GM21529 (cell line): ENCODE measurements at regions not wholly inside any gene's neighbourhood (a gene's known extent, or its start where the extent isn't known, plus 50 kb on each side); places are given as distances from the start of the nearest gene placed in this dataset.

ENCODE experiments used
- ATAC-seq: cut with Tn5 transposase; IDR thresholded peaks from one replicate; pipeline ENCODE4 v1.9.1; 2021; ENCODE audit not compliant: unreplicated experiment

DNA sequence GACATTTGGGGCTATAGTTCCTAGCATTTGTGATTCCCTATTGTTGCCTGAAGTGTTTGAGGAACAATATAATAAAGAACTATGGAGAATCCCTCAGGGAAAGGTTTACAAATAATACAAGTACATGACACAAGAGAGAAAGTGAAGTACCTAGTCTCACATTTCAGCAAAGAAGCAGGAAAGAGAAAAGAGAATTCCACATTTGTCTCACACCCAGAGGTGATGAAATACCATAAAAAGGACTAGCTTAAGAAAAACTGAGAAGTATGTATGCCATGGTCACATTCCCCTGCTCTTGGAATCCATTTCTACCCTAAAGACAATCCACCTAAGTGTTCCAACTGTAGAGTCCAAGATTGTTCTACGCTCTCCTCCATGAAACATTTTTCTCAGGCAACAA, 79.0 kb upstream of the TARS1 start:
- no peak for ATAC-seq

DNA sequence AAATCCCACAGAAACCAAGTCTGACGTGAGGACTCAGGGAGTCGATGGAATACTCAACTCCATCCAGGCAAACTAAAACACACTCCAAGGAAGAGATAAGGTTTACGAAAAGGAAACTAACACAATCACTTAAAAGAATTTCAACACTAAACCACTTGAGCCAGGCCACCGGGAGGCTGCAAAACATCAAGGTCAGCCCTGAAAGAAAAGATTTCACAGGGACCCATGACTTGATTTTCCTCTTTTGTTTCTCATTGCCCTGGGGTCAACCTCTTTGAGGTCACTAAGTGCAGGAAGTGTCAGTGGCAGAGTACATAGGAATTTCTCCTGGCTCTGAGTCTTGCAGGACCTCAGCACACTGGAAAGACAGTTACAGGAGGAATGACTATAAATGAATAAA, 77.8 kb upstream of the TARS1 start:
- no peak for ATAC-seq

DNA sequence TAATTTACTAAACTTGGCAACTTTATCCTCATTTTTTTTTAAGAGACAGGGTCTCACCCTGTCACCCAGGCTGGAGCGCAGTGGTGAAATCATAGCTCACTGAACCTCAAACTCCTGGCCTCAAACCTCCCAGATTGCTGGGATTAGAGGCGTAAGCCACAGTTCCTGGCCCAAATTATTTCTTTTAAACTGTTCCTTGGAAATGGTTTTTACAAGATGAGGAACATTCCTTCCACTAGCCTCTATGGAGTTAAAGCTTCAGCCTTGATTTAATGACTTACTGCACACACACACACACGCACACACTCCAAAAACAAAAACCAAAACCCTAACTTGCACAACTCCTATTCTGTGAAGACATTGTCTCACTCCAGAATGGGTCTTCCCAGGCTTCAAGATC, 77.2 kb upstream of the TARS1 start:
- ATAC-seq = no peak

DNA sequence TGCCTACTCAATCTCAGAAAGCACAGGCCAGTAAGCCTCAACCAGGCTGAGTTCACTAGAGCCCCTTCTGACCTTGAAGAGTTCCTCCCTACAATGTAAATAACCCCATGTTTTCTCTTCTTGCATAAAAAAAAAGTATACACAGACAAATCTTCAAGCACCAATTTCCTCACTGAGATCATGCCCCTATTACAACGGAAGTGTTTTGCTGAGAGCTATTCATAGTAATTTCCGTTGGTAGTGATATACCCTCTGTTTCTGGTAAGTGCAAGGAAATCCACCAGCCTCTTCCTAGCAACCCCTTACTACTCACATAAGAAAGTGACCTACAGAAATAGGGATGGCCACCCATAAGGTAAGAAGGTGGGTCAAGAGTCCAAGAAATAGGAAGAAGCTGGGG, 76.4 kb upstream of the TARS1 start:
- ATAC-seq = no peak

DNA sequence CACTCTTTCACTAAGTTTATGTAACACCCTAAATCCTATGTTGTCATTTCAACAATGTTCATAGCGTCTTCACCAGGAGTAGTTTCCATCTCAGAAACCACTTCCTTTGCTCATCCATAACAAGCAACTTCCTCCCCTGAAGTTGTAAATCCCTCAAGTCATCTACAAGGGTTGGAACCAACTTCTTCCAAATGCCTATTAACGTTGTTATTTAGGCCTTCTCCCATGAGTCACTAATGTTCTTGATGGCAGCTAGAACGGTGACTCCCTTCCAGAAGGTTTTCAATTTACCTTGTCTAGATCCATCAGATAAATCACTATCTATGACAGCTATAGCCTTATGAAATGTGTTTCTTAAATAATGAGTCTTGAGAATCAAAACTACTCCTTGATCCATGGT, 73.3 kb upstream of the TARS1 start:
- no peak for ATAC-seq

DNA sequence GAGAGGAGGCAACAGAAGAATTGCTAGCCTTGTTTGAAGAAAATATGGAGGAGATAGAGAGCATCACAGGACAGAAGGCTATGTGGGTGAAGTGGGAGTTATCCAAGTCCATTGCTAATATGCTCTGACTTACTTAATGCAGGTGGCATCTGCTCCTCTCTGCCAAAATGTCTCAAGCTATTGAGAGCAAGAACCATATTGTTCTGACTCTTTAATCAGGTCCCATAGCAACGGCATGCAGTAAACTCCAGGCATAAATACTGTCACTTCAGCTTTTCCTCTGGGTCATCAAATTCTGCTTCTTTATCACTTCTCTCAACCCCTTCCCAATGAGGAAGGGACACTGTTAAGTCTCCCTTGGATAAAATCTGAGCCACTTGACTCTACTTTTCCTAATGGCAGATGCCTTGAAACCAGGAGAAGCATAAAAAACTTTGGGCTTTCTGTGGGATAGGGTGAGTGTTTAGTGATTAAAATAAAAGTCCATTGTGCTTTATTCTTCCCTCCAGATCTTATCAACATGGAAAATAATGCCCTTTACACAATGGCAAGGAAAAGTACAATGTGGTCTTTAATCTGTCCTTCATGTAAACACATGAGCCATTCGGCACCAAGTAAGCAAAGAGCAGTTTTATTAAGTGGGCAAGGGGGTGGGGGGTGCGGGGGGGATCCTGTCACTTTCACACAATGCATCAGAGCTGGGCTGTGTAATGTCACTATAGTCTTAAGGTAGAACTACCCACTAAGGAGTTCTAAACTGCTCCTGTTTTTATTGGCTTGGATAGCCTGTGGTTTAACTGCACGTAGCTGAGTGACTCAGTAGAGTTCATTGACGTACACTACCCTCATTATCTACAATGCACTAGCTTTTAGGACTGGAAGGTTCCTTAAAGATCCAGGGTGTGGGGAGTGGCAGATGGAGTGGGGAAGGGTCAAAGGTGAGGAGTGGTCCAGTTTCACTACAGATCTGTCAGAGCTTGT, 71.0 kb upstream of the TARS1 start:
- no peak for ATAC-seq

DNA sequence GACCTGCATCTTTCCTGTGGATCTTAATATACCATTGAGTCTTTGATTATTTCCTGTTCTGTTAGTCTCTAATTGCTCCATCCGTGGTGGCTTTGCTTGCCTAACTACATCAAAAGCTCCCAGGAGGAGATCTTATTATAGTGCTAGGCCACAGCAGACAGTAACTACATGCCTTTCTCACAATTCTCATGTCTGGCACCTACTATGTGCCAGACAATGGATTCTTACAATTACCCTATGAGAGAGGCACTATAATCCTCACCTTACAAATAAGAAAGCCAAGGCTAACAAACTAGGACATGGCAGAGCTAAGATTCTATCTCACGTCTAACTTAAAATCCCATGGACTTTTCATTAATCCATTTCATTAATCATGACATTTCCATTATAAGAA, 70.3 kb upstream of the TARS1 start:
- no peak for ATAC-seq

DNA sequence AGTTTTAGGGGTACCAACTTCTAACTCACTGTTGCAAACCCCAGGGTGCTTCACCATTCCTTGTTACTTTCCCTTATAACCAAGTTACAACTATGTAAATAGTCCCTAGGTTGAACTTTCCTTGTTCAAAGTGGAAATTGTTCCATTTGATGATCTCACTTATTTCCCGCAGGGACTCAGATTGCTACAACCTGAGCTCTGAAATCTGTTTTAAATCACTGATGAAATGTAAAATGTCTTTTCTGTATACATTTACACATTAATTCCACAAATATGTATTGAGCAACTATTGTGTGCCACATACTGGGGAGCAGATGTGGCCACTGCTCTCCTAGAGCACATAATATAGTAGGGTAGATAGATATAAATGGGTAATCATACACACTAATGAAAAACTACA, 69.1 kb upstream of the TARS1 start:
- ATAC-seq = no peak

DNA sequence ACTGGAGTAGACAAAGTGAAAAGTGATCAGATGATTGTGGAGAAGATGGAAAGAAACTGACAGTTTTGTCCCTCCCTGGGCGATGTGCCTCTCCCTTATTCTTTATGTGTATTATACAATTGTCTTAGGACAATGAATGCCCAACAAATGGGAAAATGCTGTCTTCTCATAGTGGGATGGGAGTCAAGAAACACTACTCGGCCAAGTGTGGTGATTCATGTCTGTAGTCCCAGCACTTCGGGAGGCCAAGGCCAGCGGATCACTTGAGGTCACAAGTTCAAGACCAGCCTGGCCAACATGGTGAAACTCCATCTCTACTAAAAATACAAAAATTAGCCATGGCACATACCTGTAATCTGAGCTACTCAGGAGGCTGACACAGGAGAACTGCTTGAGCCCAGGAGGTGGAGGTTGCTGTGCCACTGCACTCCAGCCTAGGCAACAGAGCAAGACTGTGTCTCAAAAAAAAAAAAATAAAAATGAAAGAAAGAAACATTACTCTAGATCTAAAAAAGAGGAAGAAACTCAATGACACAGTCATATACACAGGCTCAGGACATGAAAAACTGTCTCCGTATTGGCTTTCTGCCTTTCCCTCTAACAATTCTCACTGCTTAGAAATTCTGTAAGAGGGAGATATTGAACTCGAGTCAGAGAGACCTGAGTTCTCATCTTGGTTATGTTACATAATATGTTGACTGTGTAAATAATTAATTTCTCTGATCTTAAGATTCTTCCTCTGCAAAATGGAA, 67.9 kb upstream of the TARS1 start:
- ATAC-seq = no peak

DNA sequence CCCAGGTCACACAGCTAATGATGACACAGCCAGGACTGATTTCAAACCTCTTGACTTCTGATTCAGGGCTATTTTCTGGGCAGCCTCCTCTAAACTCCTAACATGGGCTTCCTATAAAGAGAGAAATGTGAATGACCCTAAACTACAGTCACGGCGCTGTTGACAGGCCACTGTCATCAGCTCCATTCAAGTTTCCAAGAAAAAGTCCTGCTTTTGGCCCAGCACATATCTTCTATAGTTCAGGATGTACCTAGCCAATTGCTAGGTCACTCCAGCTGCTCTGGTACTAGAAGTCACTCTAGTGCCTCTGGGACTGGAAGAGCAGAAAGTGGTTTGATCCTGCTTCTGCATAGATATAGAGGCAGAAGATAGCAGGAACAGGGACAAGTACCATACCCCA, 64.9 kb upstream of the TARS1 start:
- no peak for ATAC-seq

DNA sequence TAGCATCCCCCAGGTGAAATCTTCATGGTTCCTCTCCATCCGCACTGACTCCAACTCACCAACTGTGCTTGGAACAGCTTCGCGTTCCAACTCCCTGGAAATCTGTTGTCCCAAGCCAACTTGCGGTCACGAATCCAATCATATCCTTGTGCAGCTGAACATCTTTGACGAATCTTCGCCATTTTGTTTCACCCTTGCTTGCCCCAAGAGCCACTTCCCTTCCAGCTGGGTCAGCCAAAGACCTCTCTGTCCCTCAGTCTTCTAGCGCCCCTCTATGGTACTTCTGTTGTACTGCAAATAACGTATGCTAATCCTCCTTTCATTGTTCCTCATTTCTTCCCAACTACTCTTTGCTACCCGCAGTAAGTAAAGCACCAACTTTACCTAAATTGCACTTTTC, 61.0 kb upstream of the TARS1 start:
- no peak for ATAC-seq

DNA sequence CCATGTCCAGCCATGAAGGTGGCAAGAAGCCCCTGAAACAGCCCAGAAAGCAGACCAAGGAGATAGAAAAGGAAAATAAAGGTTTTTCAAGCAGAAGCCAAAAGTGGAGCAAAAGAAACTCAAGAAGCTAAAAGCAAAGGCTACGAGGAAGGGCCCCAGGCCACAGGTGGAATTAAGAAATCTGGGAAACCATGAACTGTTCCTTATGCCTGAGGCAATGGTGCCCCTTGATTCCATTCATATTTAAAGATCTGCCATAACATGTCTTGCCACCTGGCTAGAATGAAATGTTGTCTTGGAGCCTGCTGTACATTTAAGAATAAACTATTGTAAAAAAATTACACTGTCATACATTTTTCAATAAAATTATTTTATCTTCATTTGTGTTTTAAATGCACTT, 59.5 kb upstream of the TARS1 start:
- no peak for ATAC-seq
